ENCODE measurements at regions not wholly inside any gene's neighbourhood (a gene's known extent, or its start where the extent isn't known, plus 50 kb on each side); places are given as distances from the start of the nearest gene placed in this dataset.
A peak's percentile ranks its signal among the peaks of the same experiment; 100 is the strongest.
"Not testable (repeated sequence)": the region's sequence is repeated elsewhere in the genome, so short reads cannot be mapped to it uniquely, and the experiment has no call there.

DNA sequence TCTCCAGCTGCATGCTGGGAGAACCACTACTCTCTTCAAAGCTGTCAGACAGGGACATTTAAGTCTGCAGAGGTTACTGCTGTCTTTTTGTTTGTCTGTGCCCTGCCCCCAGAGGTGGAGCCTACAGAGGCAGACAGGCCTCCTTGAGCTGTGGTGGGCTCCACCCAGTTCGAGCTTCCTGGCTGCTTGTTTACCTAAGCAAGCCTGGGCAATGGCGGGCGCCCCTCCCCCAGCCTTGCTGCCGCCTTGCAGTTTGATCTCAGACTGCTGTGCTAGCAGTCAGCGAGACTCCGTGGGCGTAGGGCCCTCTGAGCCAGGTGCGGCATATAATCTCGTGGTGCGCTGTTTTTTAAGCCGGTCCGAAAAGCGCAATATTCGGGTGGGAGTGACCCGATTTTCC, 215.0 kb downstream of the STIM2 start:
- DNase-seq (ENCODE audit: low read depth); H3K4me3 ChIP-seq (ENCODE audit: control insufficient read depth, low read depth, low read length): not testable (repeated sequence)

DNA sequence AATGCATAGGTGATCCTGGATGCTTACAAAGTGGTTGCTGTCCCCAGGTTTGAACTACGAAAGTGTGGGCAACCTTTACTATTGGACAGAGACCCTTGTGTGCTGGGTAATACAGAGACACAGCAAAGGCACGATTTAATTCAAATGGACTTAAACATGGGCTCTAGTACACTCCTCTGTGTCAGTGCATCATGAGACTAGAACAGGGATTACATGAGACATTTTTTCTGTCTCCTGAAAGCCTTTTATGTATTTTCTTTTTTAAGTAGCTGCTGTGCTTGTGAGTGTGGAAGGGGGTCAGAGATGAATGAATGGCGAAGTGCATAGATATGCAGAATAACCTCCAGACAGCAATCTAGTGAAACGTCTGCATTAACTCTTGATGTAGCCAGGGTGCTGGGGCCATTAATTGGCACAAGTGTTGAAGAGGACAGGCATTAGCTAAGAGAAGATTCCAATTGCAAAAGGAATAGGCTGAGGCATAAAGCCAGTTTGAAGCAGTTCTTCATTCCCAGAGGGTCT, 218.4 kb downstream of the STIM2 start:
- DNase-seq (ENCODE audit: low read depth): no peak
- TF ChIP-seq, protein P1, sequence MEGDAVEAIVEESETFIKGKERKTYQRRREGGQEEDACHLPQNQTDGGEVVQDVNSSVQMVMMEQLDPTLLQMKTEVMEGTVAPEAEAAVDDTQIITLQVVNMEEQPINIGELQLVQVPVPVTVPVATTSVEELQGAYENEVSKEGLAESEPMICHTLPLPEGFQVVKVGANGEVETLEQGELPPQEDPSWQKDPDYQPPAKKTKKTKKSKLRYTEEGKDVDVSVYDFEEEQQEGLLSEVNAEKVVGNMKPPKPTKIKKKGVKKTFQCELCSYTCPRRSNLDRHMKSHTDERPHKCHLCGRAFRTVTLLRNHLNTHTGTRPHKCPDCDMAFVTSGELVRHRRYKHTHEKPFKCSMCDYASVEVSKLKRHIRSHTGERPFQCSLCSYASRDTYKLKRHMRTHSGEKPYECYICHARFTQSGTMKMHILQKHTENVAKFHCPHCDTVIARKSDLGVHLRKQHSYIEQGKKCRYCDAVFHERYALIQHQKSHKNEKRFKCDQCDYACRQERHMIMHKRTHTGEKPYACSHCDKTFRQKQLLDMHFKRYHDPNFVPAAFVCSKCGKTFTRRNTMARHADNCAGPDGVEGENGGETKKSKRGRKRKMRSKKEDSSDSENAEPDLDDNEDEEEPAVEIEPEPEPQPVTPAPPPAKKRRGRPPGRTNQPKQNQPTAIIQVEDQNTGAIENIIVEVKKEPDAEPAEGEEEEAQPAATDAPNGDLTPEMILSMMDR (conservative IDR thresholded peaks at IDR 0.05; ENCODE audit: control insufficient read depth, insufficient read depth, low read depth, low read length): no peak
- no peak overlapping the region for H3K4me3 ChIP-seq (ENCODE audit: control insufficient read depth, low read depth, low read length)

DNA sequence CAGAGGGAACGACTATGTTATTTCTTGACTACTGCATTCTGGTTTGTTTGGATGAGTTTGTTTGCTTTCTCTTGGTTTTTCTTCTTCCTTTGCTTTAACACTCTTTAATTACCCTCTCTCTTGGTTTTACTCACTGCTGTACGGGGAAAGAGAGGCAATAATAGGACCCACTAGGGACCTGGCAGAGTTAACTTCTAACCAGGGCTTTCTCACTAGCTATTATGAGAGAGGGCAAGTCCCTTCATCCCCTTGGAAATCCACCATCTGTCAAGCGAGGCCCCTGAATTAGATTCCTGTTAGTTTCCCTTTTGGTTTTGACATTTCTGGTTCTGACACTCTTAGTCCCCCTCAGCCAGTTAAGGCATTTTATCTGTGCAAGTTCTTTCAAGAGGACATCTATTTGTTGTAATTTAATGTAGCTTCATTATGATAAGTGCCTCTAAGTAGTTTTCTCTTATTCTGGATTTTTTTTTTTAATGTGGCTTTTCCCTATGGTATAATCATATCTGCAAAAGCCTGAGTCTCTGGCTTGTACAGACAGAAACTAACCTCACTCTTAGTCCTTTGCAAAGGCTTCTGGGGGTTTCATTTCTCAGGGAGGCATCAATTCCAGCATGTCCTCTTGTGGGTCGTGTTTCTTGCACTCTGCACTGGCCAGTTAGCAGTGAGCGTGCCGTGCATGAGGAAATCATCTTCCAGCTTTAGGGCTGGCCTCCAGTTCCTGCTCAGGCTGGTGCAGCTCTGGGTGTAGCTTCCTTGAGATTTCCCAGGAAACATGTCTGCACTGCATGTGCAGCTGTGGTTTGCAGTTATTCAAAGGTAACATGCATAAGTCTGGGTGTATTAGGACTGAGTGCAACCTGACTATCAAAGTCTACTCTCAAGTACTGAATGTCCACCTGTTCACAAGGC, 221.3 kb downstream of the STIM2 start:
- TF ChIP-seq, protein P1 (conservative IDR thresholded peaks at IDR 0.05; ENCODE audit: control insufficient read depth, insufficient read depth, low read depth, low read length): no peak
- H3K4me3 ChIP-seq (ENCODE audit: control insufficient read depth, low read depth, low read length): no peak overlapping the region
- no peak for DNase-seq (ENCODE audit: low read depth)

DNA sequence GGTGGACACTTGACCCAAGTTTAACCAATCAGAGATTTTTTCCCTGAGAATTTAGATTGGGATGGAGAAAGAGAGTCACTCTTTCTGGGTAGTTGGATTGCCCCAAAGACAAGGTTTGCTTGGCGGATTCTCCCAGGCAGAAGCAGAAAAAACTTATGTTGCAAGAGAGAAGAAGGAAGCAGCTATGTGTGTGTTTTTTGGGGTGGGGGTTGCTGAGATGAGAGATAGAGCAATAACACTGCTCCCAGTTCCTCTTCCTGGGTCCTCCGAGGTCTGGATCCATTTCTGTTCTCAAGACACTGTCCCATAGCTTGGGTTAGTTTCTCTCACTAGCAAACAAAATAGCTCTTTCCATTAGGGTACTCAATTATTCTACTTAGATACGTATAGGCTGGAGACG, 222.1 kb downstream of the STIM2 start:
- no peak overlapping the region for H3K4me3 ChIP-seq (ENCODE audit: control insufficient read depth, low read depth, low read length)
- DNase-seq (ENCODE audit: low read depth): no peak
- TF ChIP-seq, protein P1 (conservative IDR thresholded peaks at IDR 0.05; ENCODE audit: control insufficient read depth, insufficient read depth, low read depth, low read length): no peak

DNA sequence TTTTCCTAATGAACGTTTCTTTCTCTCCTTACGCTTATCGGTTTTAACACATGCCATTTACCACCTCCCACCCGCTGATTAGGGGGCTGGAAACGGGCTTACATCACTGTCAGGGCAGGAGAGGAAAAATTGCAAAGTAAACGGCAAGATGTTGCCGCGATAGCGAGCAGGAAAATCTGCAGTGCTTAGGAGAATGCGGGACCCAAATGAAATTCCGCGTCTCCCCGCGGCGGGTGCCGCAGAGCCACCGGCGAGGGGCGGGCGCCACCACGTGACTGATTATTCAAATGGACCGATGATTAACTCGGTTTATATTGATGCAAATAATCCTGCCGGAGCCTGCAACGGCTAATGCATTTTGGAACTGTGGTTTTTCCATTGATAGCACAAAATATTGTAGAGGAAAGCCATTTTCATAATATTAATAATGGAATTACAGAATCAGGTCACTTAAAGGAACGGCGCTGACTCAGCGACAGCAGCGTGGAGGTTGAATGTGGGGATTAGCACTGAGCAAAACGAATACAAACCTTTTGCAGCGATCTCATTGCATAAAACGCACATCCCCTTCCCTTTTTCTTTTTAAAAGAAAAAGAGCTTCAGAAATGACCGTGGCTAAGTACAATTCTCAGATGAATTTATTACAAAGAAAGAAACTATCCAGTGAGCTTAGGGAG, 224.2 kb downstream of the STIM2 start:
- H3K4me3 ChIP-seq (ENCODE audit: control insufficient read depth, low read depth, low read length): peak overlapping the region; percentile 5
- peak; percentile 21 for DNase-seq (ENCODE audit: low read depth)
- TF ChIP-seq, protein P1 (conservative IDR thresholded peaks at IDR 0.05; ENCODE audit: control insufficient read depth, insufficient read depth, low read depth, low read length): no peak

DNA sequence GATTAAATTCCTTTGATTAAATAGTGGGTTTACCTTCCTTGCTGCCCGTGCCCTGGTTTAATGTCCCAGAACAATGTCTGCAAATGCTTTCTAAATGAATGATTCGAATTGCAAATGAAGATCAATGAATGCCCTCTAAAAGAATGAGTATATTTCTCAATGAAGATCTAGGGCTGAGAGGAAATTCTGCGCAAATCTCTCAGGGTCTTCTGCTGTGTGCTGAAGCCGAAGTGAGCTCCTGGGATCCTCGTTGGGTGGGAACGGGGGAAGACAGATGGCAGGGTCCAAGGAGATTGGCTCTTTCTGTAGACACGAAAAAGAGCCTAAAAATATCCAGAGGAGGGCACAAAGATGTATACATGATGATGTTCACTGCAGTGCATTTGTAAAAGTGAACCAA, 224.8 kb downstream of the STIM2 start:
- no peak overlapping the region for H3K4me3 ChIP-seq (ENCODE audit: control insufficient read depth, low read depth, low read length)
- TF ChIP-seq, protein P1 (conservative IDR thresholded peaks at IDR 0.05; ENCODE audit: control insufficient read depth, insufficient read depth, low read depth, low read length): no peak
- no peak for DNase-seq (ENCODE audit: low read depth)

Measured in fibroblast of mammary gland (primary cell).